IMR-90 (cell line): ENCODE measurements at regions not wholly inside any gene's neighbourhood (a gene's known extent, or its start where the extent isn't known, plus 50 kb on each side); places are given as distances from the start of the nearest gene placed in this dataset.

Experiments used
- ATAC-seq: fragments of 200-7000 bp; cut with Tn5 transposase; 2 replicates; pipeline ENCODE4 v1.9.1; 2020; ENCODE audit warnings: low read depth, mild to moderate bottlenecking, moderate library complexity
- BruUV-seq: library from RNA; stranded (reverse); fragments of 400-500 nt; replicated peaks from 2 replicates; lab custom pipeline; 2021; lab: Mats Ljungman, UMichigan
- CTCF ChIA-PET: fragments of 300-600 bp; formaldehyde crosslinking; extraction: SDS; loops from one replicate; lab custom pipeline; 2021; ENCODE audit warnings: antibody characterized with exemption; lab: Yijun Ruan, JAX
- POLR2A ChIA-PET: fragments of 300-600 bp; sonication (Branson Sonifier 250); formaldehyde crosslinking; loops from one replicate; lab custom pipeline; 2022; ENCODE audit warnings: antibody characterized with exemption; ENCODE audit not compliant: unreplicated experiment; lab: Charles Lee
- DNase-seq: peaks from one replicate; pipeline ENCODE4 v3.0.0; 2013
- H2AFZ ChIP-seq: replicated peaks from 2 replicates; pipeline ENCODE3; 2013; ENCODE audit warnings: low read length, mild to moderate bottlenecking; ENCODE audit not compliant: poor library complexity
- H2AK5ac ChIP-seq: 2 replicates; pipeline ENCODE4 v1.6.1; 2013; ENCODE audit warnings: low read depth, low read length, inconsistent platforms
- H2AK9ac ChIP-seq: replicated peaks from 2 replicates; pipeline ENCODE3; 2013; ENCODE audit warnings: mild to moderate bottlenecking, low read depth, low read length, moderate library complexity; ENCODE audit not compliant: poor library complexity
- H2BK120ac ChIP-seq: 2 replicates; pipeline ENCODE4 v1.6.1; 2013; ENCODE audit warnings: low read depth, low read length, inconsistent platforms
- H2BK15ac ChIP-seq: 3 replicates; pipeline ENCODE4 v1.6.1; 2013; ENCODE audit warnings: low read depth, low read length, inconsistent platforms
- H2BK20ac ChIP-seq: 2 replicates; pipeline ENCODE4 v1.6.1; 2013; ENCODE audit warnings: low read depth, mild to moderate bottlenecking, inconsistent platforms, low read length, moderate library complexity
- H2BK5ac ChIP-seq: 2 replicates; pipeline ENCODE4 v1.6.1; 2013; ENCODE audit warnings: mild to moderate bottlenecking, low read depth, low read length, inconsistent platforms; ENCODE audit not compliant: poor library complexity, severe bottlenecking
- H3K14ac ChIP-seq: replicated peaks from 2 replicates; pipeline ENCODE4 v1.6.1; 2013; ENCODE audit warnings: low read depth, low read length, inconsistent platforms
- H3K18ac ChIP-seq: 2 replicates; pipeline ENCODE4 v1.6.1; 2013; ENCODE audit warnings: low read depth, low read length, control low read depth
- H3K23ac ChIP-seq: 2 replicates; pipeline ENCODE4 v1.6.1; 2013; ENCODE audit warnings: low read depth, low read length, inconsistent platforms
- H3K27ac ChIP-seq: 2 replicates; pipeline ENCODE4 v1.5.1; 2013; ENCODE audit warnings: mild to moderate bottlenecking, control low read depth, low read length; ENCODE audit not compliant: insufficient read depth
- H3K27me3 ChIP-seq: 2 replicates; pipeline ENCODE4 v1.6.1; 2013; ENCODE audit warnings: low read length; ENCODE audit not compliant: control insufficient read depth, insufficient read depth
- H3K36me3 ChIP-seq: 2 replicates; pipeline ENCODE4 v1.6.1; 2013; ENCODE audit warnings: low read length, mixed read lengths; ENCODE audit not compliant: control insufficient read depth, insufficient read depth
- H3K4ac ChIP-seq: 2 replicates; pipeline ENCODE4 v1.6.1; 2013; ENCODE audit warnings: low read depth, low read length, inconsistent platforms
- H3K4me1 ChIP-seq: 2 replicates; pipeline ENCODE4 v1.6.1; 2013; ENCODE audit warnings: low read length, mixed read lengths; ENCODE audit not compliant: control insufficient read depth, insufficient read depth
- H3K4me2 ChIP-seq: 2 replicates; pipeline ENCODE4 v1.6.1; 2013; ENCODE audit warnings: low read depth, mild to moderate bottlenecking, control low read depth, low read length, moderate library complexity
- H3K4me3 ChIP-seq: 2 replicates; pipeline ENCODE4 v1.5.1; 2013; ENCODE audit warnings: low read depth, mild to moderate bottlenecking, control low read depth, low read length, moderate library complexity; ENCODE audit not compliant: insufficient read depth
- H3K56ac ChIP-seq: 2 replicates; pipeline ENCODE4 v1.6.1; 2013; ENCODE audit warnings: low read length, inconsistent platforms; ENCODE audit not compliant: insufficient read depth; ENCODE audit errors: extremely low read depth
- H3K79me1 ChIP-seq, 2 experiments: 2 replicates each; pipeline ENCODE4 v1.6.1; 2013; ENCODE audit warnings: low read length in 2 of 2, inconsistent platforms in 1 of 2, low read depth in 1 of 2
- H3K9ac ChIP-seq: 2 replicates; pipeline ENCODE4 v1.6.1; 2013; ENCODE audit warnings: low read depth, low read length, control low read depth
- H3K9me1 ChIP-seq: 2 replicates; pipeline ENCODE4 v1.6.1; 2013; ENCODE audit warnings: low read length, inconsistent platforms; ENCODE audit not compliant: insufficient read depth
- H3K9me3 ChIP-seq: 2 replicates; pipeline ENCODE4 v1.6.1; 2013; ENCODE audit warnings: low read length; ENCODE audit not compliant: control insufficient read depth, insufficient read depth
- H4K20me1 ChIP-seq: 2 replicates; pipeline ENCODE4 v1.6.1; 2013; ENCODE audit warnings: low read length, inconsistent platforms; ENCODE audit not compliant: insufficient read depth
- H4K5ac ChIP-seq: 2 replicates; pipeline ENCODE4 v1.6.1; 2013; ENCODE audit warnings: mild to moderate bottlenecking, low read depth, low read length, control low read depth
- H4K8ac ChIP-seq, 2 experiments: 2 replicates each; pipeline ENCODE4 v1.6.1; 2013; ENCODE audit warnings: low read depth in 2 of 2, low read length in 2 of 2, control low read depth in 1 of 2, inconsistent platforms in 1 of 2
- H4K91ac ChIP-seq: 2 replicates; pipeline ENCODE4 v1.6.1; 2013; ENCODE audit warnings: low read depth, low read length, inconsistent platforms; ENCODE audit not compliant: insufficient read depth
- CTCF ChIP-seq: conservative IDR thresholded peaks from 2 replicates; pipeline ENCODE4 v1.5.1; 2012; ENCODE audit warnings: mild to moderate bottlenecking, low read depth, low read length, improper control_type of control experiment
- MAFK ChIP-seq: IDR thresholded peaks from 2 replicates; pipeline ENCODE4 v1.6.1; 2012; ENCODE audit warnings: low read depth, low read length, improper control_type of control experiment
- MXI1 ChIP-seq: IDR thresholded peaks from 2 replicates; pipeline ENCODE4 v1.6.1; 2012; ENCODE audit warnings: low read depth, mild to moderate bottlenecking, low read length, moderate library complexity, borderline replicate concordance
- WGBS, 2 experiments: methylation state at CpG; one replicate each; pipeline versions ENCODE4 v1.1.5 to v1.1.7; 2013; ENCODE audit warnings: missing lambda C conversion rate in 2 of 2; ENCODE audit not compliant: insufficient read length in 1 of 2; ENCODE audit errors: extremely low coverage in 2 of 2; 5-methylcytosine and 5-hydroxymethylcytosine counted together
- dilution Hi-C: fragments of 300-500 bp; cut with HindIII; formaldehyde crosslinking; loops from one replicate; pipeline ENCODE4 v1.14.3; 2018; ENCODE audit warnings: low sequenced_read_pairs; ENCODE audit not compliant: unreplicated experiment
- in situ Hi-C: fragments of 300-500 bp; cut with MboI; formaldehyde crosslinking; loops from 3 replicates; pipeline ENCODE4 v1.14.3; 2019; ENCODE audit warnings: low sequenced_read_pairs, inconsistent platforms, mixed read lengths
- intact Hi-C: fragments of 100-400 bp; cut with micrococcal nuclease; formaldehyde crosslinking; loops from 2 replicates; pipeline ENCODE4 v1.10.0; 2022

GRCh38 chr3:3701949-3702348 is 97.3 kb upstream of the LRRN1 start:
- TF ChIP-seq MAFK (no peak), MXI1 (no peak), CTCF (no peak)
- Histone ChIP-seq H2BK20ac (no peak overlapping the region), H2AK9ac (no peak overlapping the region), H3K18ac (no peak overlapping the region), H3K23ac (no peak overlapping the region), H4K20me1 (no peaks in the 10 kb centered on the region), H3K27ac (no peak overlapping the region), H3K56ac (no peak overlapping the region), H2BK15ac (no peak overlapping the region), H2AK5ac (no peak overlapping the region), H3K9ac (no peak overlapping the region), H3K14ac (no peak overlapping the region), H3K79me1 (no peaks in the 10 kb centered on the region), H3K36me3 (no peaks in the 10 kb centered on the region), H3K4me3 (no peak overlapping the region), H3K27me3 (no peaks in the 10 kb centered on the region), H4K91ac (no peak overlapping the region), H2AFZ (no peak overlapping the region), H3K4ac (no peak overlapping the region), H2BK5ac (no peak overlapping the region), H4K8ac (no peak overlapping the region), H4K5ac (no peak overlapping the region), H3K4me1 (no peaks in the 10 kb centered on the region), H3K9me1 (no peaks in the 10 kb centered on the region), H3K9me3 (peaks cover 10% of the 10 kb centered on the region), H2BK120ac (no peak overlapping the region), H3K4me2 (no peak overlapping the region)
- dilution Hi-C loops (no loop called here), in situ Hi-C loops (no loop called here), intact Hi-C loops (no loop called here)
- BruUV-seq = no TSS peak
- no CpG with 5 or more reads among the region's 5 CpGs for WGBS, 2 experiments
- DNase-seq (no peak), ATAC-seq (no peak)
- ChIA-PET POLR2A (no interaction called here), CTCF (no interaction called here)
